ENCODE measurements at regions not wholly inside any gene's neighbourhood (a gene's known extent, or its start where the extent isn't known, plus 50 kb on each side); places are given as distances from the start of the nearest gene placed in this dataset.

- TF ChIP-seq, protein P1, sequence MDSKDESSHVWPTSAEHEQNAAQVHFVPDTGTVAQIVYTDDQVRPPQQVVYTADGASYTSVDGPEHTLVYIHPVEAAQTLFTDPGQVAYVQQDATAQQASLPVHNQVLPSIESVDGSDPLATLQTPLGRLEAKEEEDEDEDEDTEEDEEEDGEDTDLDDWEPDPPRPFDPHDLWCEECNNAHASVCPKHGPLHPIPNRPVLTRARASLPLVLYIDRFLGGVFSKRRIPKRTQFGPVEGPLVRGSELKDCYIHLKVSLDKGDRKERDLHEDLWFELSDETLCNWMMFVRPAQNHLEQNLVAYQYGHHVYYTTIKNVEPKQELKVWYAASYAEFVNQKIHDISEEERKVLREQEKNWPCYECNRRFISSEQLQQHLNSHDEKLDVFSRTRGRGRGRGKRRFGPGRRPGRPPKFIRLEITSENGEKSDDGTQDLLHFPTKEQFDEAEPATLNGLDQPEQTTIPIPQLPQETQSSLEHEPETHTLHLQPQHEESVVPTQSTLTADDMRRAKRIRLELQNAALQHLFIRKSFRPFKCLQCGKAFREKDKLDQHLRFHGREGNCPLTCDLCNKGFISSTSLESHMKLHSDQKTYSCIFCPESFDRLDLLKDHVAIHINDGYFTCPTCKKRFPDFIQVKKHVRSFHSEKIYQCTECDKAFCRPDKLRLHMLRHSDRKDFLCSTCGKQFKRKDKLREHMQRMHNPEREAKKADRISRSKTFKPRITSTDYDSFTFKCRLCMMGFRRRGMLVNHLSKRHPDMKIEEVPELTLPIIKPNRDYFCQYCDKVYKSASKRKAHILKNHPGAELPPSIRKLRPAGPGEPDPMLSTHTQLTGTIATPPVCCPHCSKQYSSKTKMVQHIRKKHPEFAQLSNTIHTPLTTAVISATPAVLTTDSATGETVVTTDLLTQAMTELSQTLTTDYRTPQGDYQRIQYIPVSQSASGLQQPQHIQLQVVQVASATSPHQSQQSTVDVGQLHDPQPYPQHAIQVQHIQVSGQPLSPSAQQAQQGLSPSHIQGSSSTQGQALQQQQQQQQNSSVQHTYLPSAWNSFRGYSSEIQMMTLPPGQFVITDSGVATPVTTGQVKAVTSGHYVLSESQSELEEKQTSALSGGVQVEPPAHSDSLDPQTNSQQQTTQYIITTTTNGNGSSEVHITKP (CRISPR knock-in tag; IDR thresholded peaks at IDR 0.05; ENCODE audit: low read depth), result no peak
- TF ChIP-seq ZNF280B (CRISPR knock-in tag; IDR thresholded peaks at IDR 0.05; ENCODE audit: borderline replicate concordance) (peak; percentile 40; the same call in 1 of the 2 replicates), DMTF1 (CRISPR knock-in tag; IDR thresholded peaks at IDR 0.05) (no peak), TBP (CRISPR knock-in tag; IDR thresholded peaks at IDR 0.05) (no peak), PRMT3 (CRISPR knock-in tag; IDR thresholded peaks at IDR 0.05; ENCODE audit: borderline replicate concordance, low read depth) (no peak), AGO1 (IDR thresholded peaks at IDR 0.05; ENCODE audit: low read depth, low read length, poor library complexity, severe bottlenecking) (peak; percentile 37), ZMYM2 (CRISPR knock-in tag; IDR thresholded peaks at IDR 0.05) (no peak), GATAD1 (CRISPR knock-in tag; IDR thresholded peaks at IDR 0.05) (no peak), ZNF616 (CRISPR knock-in tag; IDR thresholded peaks at IDR 0.05; ENCODE audit: low read depth) (0 out of 2 replicates have a peak, but pooled peaks have one; percentile 29), FOXC1 (CRISPR knock-in tag; IDR thresholded peaks at IDR 0.05; ENCODE audit: borderline replicate concordance) (0 out of 2 replicates have a peak, but pooled peaks have one; percentile 1), EP300 (IDR thresholded peaks at IDR 0.05; ENCODE audit: low read depth in 2 of 2, low read length in 2 of 2) (no peak), EP300 (CRISPR knock-in tag; IDR thresholded peaks at IDR 0.05; ENCODE audit: borderline replicate concordance) (0 out of 2 replicates have a peak, but pooled peaks have one; percentile 9), ZBTB38 (CRISPR knock-in tag; IDR thresholded peaks at IDR 0.05) (peak; percentile 50), RBFOX2 (IDR thresholded peaks at IDR 0.05; ENCODE audit: low read depth, low read length) (no peak)
- TF ChIP-seq, protein P2, sequence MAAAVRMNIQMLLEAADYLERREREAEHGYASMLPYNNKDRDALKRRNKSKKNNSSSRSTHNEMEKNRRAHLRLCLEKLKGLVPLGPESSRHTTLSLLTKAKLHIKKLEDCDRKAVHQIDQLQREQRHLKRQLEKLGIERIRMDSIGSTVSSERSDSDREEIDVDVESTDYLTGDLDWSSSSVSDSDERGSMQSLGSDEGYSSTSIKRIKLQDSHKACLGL (CRISPR knock-in tag; IDR thresholded peaks at IDR 0.05), result no peak
These were observed 93.1 kb downstream of the RHOB start (continued) for GRCh38 chr2:20539776-20540586.

Measured in HepG2 (cell line).